ENCODE measurements at regions not wholly inside any gene's neighbourhood (a gene's known extent, or its start where the extent isn't known, plus 50 kb on each side); places are given as distances from the start of the nearest gene placed in this dataset.
"Not testable (repeated sequence)": the region's sequence is repeated elsewhere in the genome, so short reads cannot be mapped to it uniquely, and the experiment has no call there.

GRCh38 chr13:65936249-65936648 lies 1293.9 kb downstream of the PCDH9 start:
- DNase-seq, result no peak

GRCh38 chr13:65932587-65933239 lies 1297.4 kb downstream of the PCDH9 start:
- DNase-seq, result no peak

- DNase-seq, result no peak
Observed at GRCh38 chr13:65932013-65932412, 1298.1 kb downstream of the PCDH9 start.

GRCh38 chr13:65929436-65929835 lies 1300.7 kb downstream of the PCDH9 start:
- DNase-seq, result no peak

- DNase-seq, result no peak
Observed at GRCh38 chr13:65926750-65927171, 1303.4 kb downstream of the PCDH9 start.

GRCh38 chr13:65922846-65923245 lies 1307.3 kb downstream of the PCDH9 start:
- DNase-seq, result not testable (repeated sequence)

GRCh38 chr13:65921933-65922332 lies 1308.2 kb downstream of the PCDH9 start:
- no peak for DNase-seq

- DNase-seq, result no peak
Observed at GRCh38 chr13:65917731-65918130, 1312.4 kb downstream of the PCDH9 start.

- no peak for DNase-seq
Observed at GRCh38 chr13:65915195-65915594, 1314.9 kb downstream of the PCDH9 start.

GRCh38 chr13:65914716-65915115 lies 1315.4 kb downstream of the PCDH9 start:
- no peak for DNase-seq

- no peak for DNase-seq
Observed at GRCh38 chr13:65913173-65913572, 1317.0 kb downstream of the PCDH9 start.

- DNase-seq, result no peak
Observed at GRCh38 chr13:65912516-65912915, 1317.6 kb downstream of the PCDH9 start.

GRCh38 chr13:65911546-65912193 lies 1318.5 kb downstream of the PCDH9 start:
- no peak for DNase-seq

- no peak for DNase-seq
Observed at GRCh38 chr13:65909501-65909900, 1320.6 kb downstream of the PCDH9 start.

GRCh38 chr13:65907666-65908525 lies 1322.2 kb downstream of the PCDH9 start:
- no peak for DNase-seq

- DNase-seq, result no peak
Observed at GRCh38 chr13:65901723-65902122, 1328.4 kb downstream of the PCDH9 start.

- DNase-seq, result no peak
Observed at GRCh38 chr13:65894049-65894448, 1336.1 kb downstream of the PCDH9 start.

- DNase-seq, result no peak
Observed at GRCh38 chr13:65892859-65893258, 1337.3 kb downstream of the PCDH9 start.

GRCh38 chr13:65889368-65889767 lies 1340.8 kb downstream of the PCDH9 start:
- DNase-seq, result no peak

GRCh38 chr13:65882810-65883209 lies 1347.3 kb downstream of the PCDH9 start:
- no peak for DNase-seq

GRCh38 chr13:65881561-65882155 lies 1348.5 kb downstream of the PCDH9 start:
- no peak for DNase-seq

GRCh38 chr13:65875031-65875430 lies 1355.1 kb downstream of the PCDH9 start:
- no peak for DNase-seq

GRCh38 chr13:65872448-65872847 lies 1357.7 kb downstream of the PCDH9 start:
- DNase-seq, result no peak

All from bone marrow (tissue), 2 donors.